GM18508 (cell line): ENCODE measurements at regions not wholly inside any gene's neighbourhood (a gene's known extent, or its start where the extent isn't known, plus 50 kb on each side); places are given as distances from the start of the nearest gene placed in this dataset.

Source experiments
- ATAC-seq: cut with Tn5 transposase; IDR thresholded peaks from one replicate; pipeline ENCODE4 v1.9.1; 2021; ENCODE audit warnings: moderate number of reproducible peaks; ENCODE audit not compliant: insufficient read depth, unreplicated experiment

GRCh38 chr15:36358094-36358493 lies 221.3 kb upstream of the CDIN1 start:
- ATAC-seq: no peak

GRCh38 chr15:36358523-36358922 lies 220.9 kb upstream of the CDIN1 start:
- no peak for ATAC-seq

- ATAC-seq: no peak
These were observed 220.1 kb upstream of the CDIN1 start for GRCh38 chr15:36359286-36359685.

- ATAC-seq: no peak
These were observed 218.0 kb upstream of the CDIN1 start for GRCh38 chr15:36361351-36361870.

- no peak for ATAC-seq
These were observed 216.9 kb upstream of the CDIN1 start for GRCh38 chr15:36362509-36362915.

- ATAC-seq: no peak
These were observed 216.1 kb upstream of the CDIN1 start for GRCh38 chr15:36363335-36363734.

GRCh38 chr15:36364377-36364776 lies 215.0 kb upstream of the CDIN1 start:
- ATAC-seq: no peak

GRCh38 chr15:36365963-36366362 lies 213.5 kb upstream of the CDIN1 start:
- ATAC-seq: no peak

GRCh38 chr15:36370051-36370730 lies 209.2 kb upstream of the CDIN1 start:
- ATAC-seq: no peak

GRCh38 chr15:36370731-36371112 lies 208.7 kb upstream of the CDIN1 start:
- ATAC-seq: no peak

- ATAC-seq: no peak
These were observed 207.9 kb upstream of the CDIN1 start for GRCh38 chr15:36371509-36371908.

- no peak for ATAC-seq
These were observed 206.5 kb upstream of the CDIN1 start for GRCh38 chr15:36372968-36373367.

- no peak for ATAC-seq
These were observed 205.9 kb upstream of the CDIN1 start for GRCh38 chr15:36373550-36373949.

GRCh38 chr15:36389107-36389506 lies 190.3 kb upstream of the CDIN1 start:
- no peak for ATAC-seq

- no peak for ATAC-seq
These were observed 188.9 kb upstream of the CDIN1 start for GRCh38 chr15:36390491-36390890.

- no peak for ATAC-seq
These were observed 186.7 kb upstream of the CDIN1 start for GRCh38 chr15:36392676-36393266.

- no peak for ATAC-seq
These were observed 181.2 kb upstream of the CDIN1 start for GRCh38 chr15:36398212-36398611.

- no peak for ATAC-seq
These were observed 180.2 kb upstream of the CDIN1 start for GRCh38 chr15:36399276-36399675.

GRCh38 chr15:36400936-36401585 lies 178.4 kb upstream of the CDIN1 start:
- ATAC-seq: no peak

GRCh38 chr15:36401586-36401966 lies 177.8 kb upstream of the CDIN1 start:
- no peak for ATAC-seq

GRCh38 chr15:36403351-36403750 lies 176.1 kb upstream of the CDIN1 start:
- ATAC-seq: no peak

- ATAC-seq: no peak
These were observed 173.1 kb upstream of the CDIN1 start for GRCh38 chr15:36406366-36406765.
